H1 (cell line): ENCODE measurements at regions not wholly inside any gene's neighbourhood (a gene's known extent, or its start where the extent isn't known, plus 50 kb on each side); places are given as distances from the start of the nearest gene placed in this dataset.

Experiments
- CTCF ChIA-PET: fragments of 300-600 bp; sonication (Branson Sonifier 250); formaldehyde crosslinking; loops from one replicate; lab custom pipeline; 2021; ENCODE audit not compliant: partially characterized antibody; lab: Charles Lee
- POLR2A ChIA-PET: fragments of 300-600 bp; sonication (Branson Sonifier 250); formaldehyde crosslinking; loops from one replicate; lab custom pipeline; 2021; ENCODE audit warnings: inconsistent platforms; ENCODE audit not compliant: partially characterized antibody; lab: Charles Lee
- DNase-seq, 2 experiments: peaks; one replicate each; pipeline versions ENCODE4 v3.0.0 to v3.0.0-alpha.2; 2010 to 2022; ENCODE audit warnings: low spot score in 2 of 2, low read depth in 1 of 2, mixed read lengths in 1 of 2
- FAIRE-seq: peaks from 2 replicates; lab custom pipeline; 2011; peaks lifted over from hg19 to GRCh38; lab: Jason Lieb, UNC
- H2AFZ ChIP-seq: 2 replicates; pipeline ENCODE4 v1.8.1; 2012; ENCODE audit warnings: low read length, inconsistent platforms
- H2AK5ac ChIP-seq: 2 replicates; pipeline ENCODE4 v1.6.1; 2013; ENCODE audit warnings: low read depth, low read length
- H2BK120ac ChIP-seq: replicated peaks from 2 replicates; pipeline ENCODE3; 2013; ENCODE audit warnings: low read depth, low read length, inconsistent platforms
- H2BK12ac ChIP-seq: 2 replicates; pipeline ENCODE4 v1.6.1; 2013; ENCODE audit warnings: low read depth, low read length
- H2BK15ac ChIP-seq: 2 replicates; pipeline ENCODE4 v1.6.1; 2013; ENCODE audit warnings: low read length
- H2BK20ac ChIP-seq: 2 replicates; pipeline ENCODE4 v1.6.1; 2013; ENCODE audit warnings: low read length
- H2BK5ac ChIP-seq: 2 replicates; pipeline ENCODE4 v1.6.1; 2013; ENCODE audit warnings: low read depth, low read length
- H3K14ac ChIP-seq: 2 replicates; pipeline ENCODE4 v1.6.1; 2013; ENCODE audit warnings: inconsistent platforms; ENCODE audit not compliant: insufficient read length
- H3K18ac ChIP-seq: 2 replicates; pipeline ENCODE4 v1.6.1; 2013; ENCODE audit warnings: low read length; ENCODE audit errors: extremely low read depth
- H3K23ac ChIP-seq: 2 replicates; pipeline ENCODE4 v1.6.1; 2013; ENCODE audit warnings: inconsistent platforms; ENCODE audit not compliant: insufficient read length
- H3K23me2 ChIP-seq: 2 replicates; pipeline ENCODE4 v1.6.1; 2013; ENCODE audit warnings: low read depth, low read length
- H3K27ac ChIP-seq: 2 replicates; pipeline ENCODE4 v1.6.1; 2011; ENCODE audit warnings: low read depth, low read length, inconsistent platforms
- H3K27me3 ChIP-seq, 4 experiments: replicated peaks in 1 of 4; 1 replicate in 1 of 4; 2 replicates in 3 of 4; pipeline versions ENCODE4 v1.6.1 to v1.8.1; 2011 to 2013; ENCODE audit warnings: low read length in 3 of 4, mild to moderate bottlenecking in 3 of 4, inconsistent platforms in 2 of 4, mixed read lengths in 2 of 4, moderate library complexity in 1 of 4; ENCODE audit not compliant: control insufficient read depth in 3 of 4, insufficient read depth in 3 of 4; ENCODE audit errors: extremely low read depth in 1 of 4
- H3K36me3 ChIP-seq, 4 experiments: 2 replicates each; pipeline versions ENCODE4 v1.6.1 to v1.8.1; 2011 to 2013; ENCODE audit warnings: mild to moderate bottlenecking in 4 of 4, low read length in 3 of 4, moderate library complexity in 2 of 4, control low read depth in 1 of 4, inconsistent platforms in 1 of 4; ENCODE audit not compliant: insufficient read depth in 4 of 4, control insufficient read depth in 2 of 4
- H3K4ac ChIP-seq: replicated peaks from 2 replicates; pipeline ENCODE3; 2013; ENCODE audit warnings: low read length, low read depth, mixed read lengths, inconsistent platforms; ENCODE audit not compliant: insufficient read length
- H3K4me1 ChIP-seq, 4 experiments: replicated peaks in 1 of 4; 1 replicate in 1 of 4; 2 replicates in 3 of 4; pipeline versions ENCODE4 v1.6.1 to v1.8.1; 2011 to 2013; ENCODE audit warnings: low read length in 3 of 4, inconsistent platforms in 2 of 4, mixed read lengths in 1 of 4; ENCODE audit not compliant: insufficient read depth in 4 of 4, control insufficient read depth in 3 of 4
- H3K4me2 ChIP-seq, 2 experiments: 2 replicates each; pipeline versions ENCODE4 v1.6.1 to v1.8.1; 2011 to 2013; ENCODE audit warnings: low read depth in 2 of 2, low read length in 2 of 2, control low read depth in 1 of 2, inconsistent platforms in 1 of 2, mild to moderate bottlenecking in 1 of 2; ENCODE audit not compliant: insufficient read depth in 1 of 2
- H3K4me3 ChIP-seq, 4 experiments: fragments of 200-600, 300-600 bp in 1 of 4; sonication (generic), shearing (Covaris generic), sonication (Bioruptor Twin) in 1 of 4; 2 replicates each; pipeline versions ENCODE4 v1.5.1 to v1.8.1; 2011 to 2016; ENCODE audit warnings: low read length in 4 of 4, low read depth in 3 of 4, control low read depth in 2 of 4, inconsistent platforms in 2 of 4, mild to moderate bottlenecking in 2 of 4, mixed read lengths in 1 of 4, moderate library complexity in 1 of 4; ENCODE audit not compliant: insufficient read depth in 2 of 4; ENCODE audit errors: extremely low read depth in 1 of 4
- H3K56ac ChIP-seq: replicated peaks from 2 replicates; pipeline ENCODE3; 2013; ENCODE audit warnings: low read depth, mild to moderate bottlenecking, mixed read lengths, low read length, inconsistent platforms; ENCODE audit not compliant: insufficient read length
- H3K79me1 ChIP-seq: 2 replicates; pipeline ENCODE4 v1.6.1; 2013; ENCODE audit warnings: low read depth, low read length, control low read depth
- H3K79me2 ChIP-seq, 2 experiments: 2 replicates each; pipeline versions ENCODE4 v1.6.1 to v1.8.1; 2012 to 2013; ENCODE audit warnings: low read length in 2 of 2, mild to moderate bottlenecking in 2 of 2, inconsistent platforms in 1 of 2; ENCODE audit not compliant: insufficient read depth in 2 of 2, control insufficient read depth in 1 of 2
- H3K9ac ChIP-seq, 4 experiments: replicated peaks in 1 of 4; 1 replicate in 1 of 4; 2 replicates in 3 of 4; pipeline versions ENCODE4 v1.6.1 to v1.8.1; 2011 to 2013; ENCODE audit warnings: low read depth in 3 of 4, low read length in 3 of 4, control low read depth in 2 of 4, mild to moderate bottlenecking in 2 of 4, moderate library complexity in 2 of 4, inconsistent platforms in 1 of 4; ENCODE audit errors: extremely low read depth in 1 of 4
- H3K9me3 ChIP-seq, 2 experiments: 2 replicates each; pipeline versions ENCODE4 v1.6.1 to v1.8.1; 2012 to 2013; ENCODE audit warnings: mild to moderate bottlenecking in 2 of 2, moderate library complexity in 2 of 2, control low read depth in 1 of 2, inconsistent platforms in 1 of 2, low read depth in 1 of 2, low read length in 1 of 2, mixed read lengths in 1 of 2; ENCODE audit not compliant: insufficient read depth in 2 of 2
- H4K20me1 ChIP-seq, 2 experiments: replicated peaks in 1 of 2; 2 replicates each; pipeline versions ENCODE3 to v1.8.1; 2011 to 2013; ENCODE audit warnings: inconsistent platforms in 2 of 2, low read length in 2 of 2, mild to moderate bottlenecking in 1 of 2; ENCODE audit not compliant: insufficient read depth in 2 of 2, control insufficient read depth in 1 of 2
- H4K5ac ChIP-seq: 2 replicates; pipeline ENCODE4 v1.6.1; 2013; ENCODE audit warnings: low read length, low read depth, mixed read lengths, inconsistent platforms; ENCODE audit not compliant: insufficient read length
- H4K8ac ChIP-seq: 2 replicates; pipeline ENCODE4 v1.8.0; 2013; ENCODE audit warnings: mild to moderate bottlenecking, moderate library complexity, low read length, inconsistent platforms; ENCODE audit not compliant: insufficient read depth; ENCODE audit errors: extremely low read depth
- H4K91ac ChIP-seq: replicated peaks from 2 replicates; pipeline ENCODE3; 2013; ENCODE audit warnings: low read length, mixed read lengths, inconsistent platforms; ENCODE audit not compliant: insufficient read length
- E2F6 ChIP-seq: IDR thresholded peaks from 2 replicates; pipeline ENCODE4 v1.6.1; 2012; ENCODE audit warnings: inconsistent platforms
- POLR2A ChIP-seq, 2 experiments: IDR thresholded peaks; 1 replicate in 1 of 2; 2 replicates in 1 of 2; pipeline ENCODE4 v1.6.1; 2011; ENCODE audit warnings: low read depth in 2 of 2, low read length in 2 of 2, mild to moderate bottlenecking in 2 of 2; ENCODE audit errors: control extremely low read depth in 1 of 2
- SAP30 ChIP-seq: fragments of 300-600 bp; sonication (generic); IDR thresholded peaks from 2 replicates; pipeline ENCODE4 v1.7.1; 2012; ENCODE audit warnings: low read length, moderate library complexity, mild to moderate bottlenecking, inconsistent platforms; ENCODE audit not compliant: insufficient read depth, insufficient replicate concordance
- TAF1 ChIP-seq: IDR thresholded peaks from 2 replicates; pipeline ENCODE4 v1.6.1; 2011; ENCODE audit warnings: mild to moderate bottlenecking, low read depth, low read length
- WGBS, 2 experiments: shearing (Covaris generic) in 1 of 2; methylation state at CpG; one replicate each; pipeline versions ENCODE4 v1.1.6 to v1.1.7; 2013 to 2015; ENCODE audit warnings: low lambda C conversion rate in 2 of 2, mixed read lengths in 2 of 2, inconsistent platforms in 1 of 2, low coverage in 1 of 2, missing lambda C conversion rate in 1 of 2; ENCODE audit not compliant: insufficient replicate concordance in 2 of 2, insufficient coverage in 1 of 2, insufficient read length in 1 of 2; ENCODE audit errors: extremely low coverage in 1 of 2, missing lambda C conversion rate in 1 of 2; 5-methylcytosine and 5-hydroxymethylcytosine counted together

GRCh38 chr14:84519836-84520235, 1010.1 kb upstream of the FLRT2 start:
- Histone ChIP-seq H3K56ac (no peak overlapping the region), H3K4me1 (no peaks in the 10 kb centered on the region), H3K23ac (no peak overlapping the region), H2BK5ac (no peak overlapping the region), H3K4me2 (no peak overlapping the region), H4K8ac (no peak overlapping the region; the same call in 1 of the 2 replicates), H3K14ac (no peak overlapping the region), H4K91ac (no peak overlapping the region), H2BK20ac (no peak overlapping the region), H3K27me3 (no peaks in the 10 kb centered on the region), H3K9ac (no peak overlapping the region), H3K9me3 (no peaks in the 10 kb centered on the region), H3K79me2 (no peaks in the 10 kb centered on the region), H3K4ac (no peak overlapping the region), H4K5ac (no peak overlapping the region), H3K4me3 (no peak overlapping the region), H3K27ac (no peak overlapping the region), H2BK120ac (no peak overlapping the region), H4K20me1 (no peaks in the 10 kb centered on the region), H3K18ac (no peak overlapping the region), H2AFZ (no peak overlapping the region), H2BK12ac (no peak overlapping the region), H3K23me2 (no peaks in the 10 kb centered on the region), H3K79me1 (no peaks in the 10 kb centered on the region), H2BK15ac (no peak overlapping the region), H3K36me3 (no peaks in the 10 kb centered on the region), H2AK5ac (no peak overlapping the region)
- ChIA-PET POLR2A (no interaction called here), CTCF (interaction anchor here (2.0 kb wide), 1 partner anchor 8 kb away, joined by 9 read pairs; no protein-coding TSS in a partner anchor)
- TF ChIP-seq E2F6 (no peak), POLR2A (IDR thresholded peaks at IDR 0.05; ENCODE audit: control extremely low read depth in 1 of 2, low read depth in 2 of 2, low read length in 2 of 2) (no peak), TAF1 (no peak), SAP30 (no peak)
- 78% methylated on average over 3 of the region's 3 CpGs; no CpG with 5 or more reads in 1 of the 2 experiments for WGBS, 2 experiments
- DNase-seq = no peak
- no peak for FAIRE-seq
